ENCODE measurements at regions not wholly inside any gene's neighbourhood (a gene's known extent, or its start where the extent isn't known, plus 50 kb on each side); places are given as distances from the start of the nearest gene placed in this dataset.
A peak's percentile ranks its signal among the peaks of the same experiment; 100 is the strongest.

DNA sequence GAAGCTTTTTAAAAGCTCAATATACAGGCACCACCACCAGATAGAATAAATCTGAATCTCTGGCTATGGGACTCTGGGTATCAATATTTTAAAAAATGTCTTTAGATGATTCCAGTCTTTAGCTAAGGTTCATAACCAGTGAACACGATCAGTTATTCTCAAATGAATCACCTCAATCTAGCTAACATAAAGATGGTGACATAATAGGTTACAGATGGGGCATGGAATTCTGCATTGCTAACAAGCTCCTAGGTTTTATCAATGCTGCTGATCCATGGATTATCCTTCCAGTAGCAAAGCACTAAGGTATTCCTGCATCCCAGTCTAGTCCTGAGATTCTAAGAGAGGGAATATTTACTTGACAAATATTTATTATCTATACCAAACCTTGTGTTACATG, 415.5 kb upstream of the CDH11 start:
- no peak for DNase-seq

DNA sequence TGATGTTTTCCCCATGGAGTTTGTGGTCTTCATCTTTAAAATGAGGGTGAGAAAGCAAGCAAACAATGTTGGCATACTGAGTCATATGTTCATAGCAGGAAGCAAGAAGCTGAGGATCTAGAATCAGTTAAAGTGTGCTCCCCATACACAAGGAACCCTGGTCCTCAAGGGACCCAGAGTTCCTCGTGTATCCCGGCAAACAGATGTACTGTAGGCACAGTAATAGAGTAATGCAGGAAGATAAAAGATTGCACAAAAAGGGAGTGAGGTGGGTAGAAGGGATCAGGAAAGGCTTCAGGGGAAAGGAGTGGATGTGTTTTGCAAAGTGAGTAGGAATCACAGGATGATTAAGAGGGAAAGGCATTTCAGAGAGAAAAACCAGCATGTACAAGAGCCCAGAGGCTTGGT, 412.3 kb upstream of the CDH11 start:
- no peak for DNase-seq

DNA sequence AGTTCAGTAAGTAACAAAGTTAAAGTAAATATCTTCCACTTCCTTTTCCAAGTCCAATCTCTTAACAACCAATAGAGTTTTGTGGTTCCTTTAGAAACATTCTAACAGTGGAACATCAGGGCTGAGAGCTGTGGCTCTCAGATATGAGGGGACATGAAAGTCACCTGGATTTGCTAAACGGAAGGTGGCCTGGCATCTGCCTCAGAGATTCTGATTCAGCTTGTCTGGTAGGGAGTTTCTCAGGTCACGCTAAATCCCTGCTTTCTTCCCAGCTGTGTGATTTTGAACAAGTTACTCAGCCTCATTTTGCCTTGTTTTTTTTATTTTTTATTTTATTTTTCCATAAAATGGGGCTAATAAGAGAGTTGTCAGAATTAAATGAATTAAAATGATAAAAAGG, 411.0 kb upstream of the CDH11 start:
- no peak for DNase-seq

DNA sequence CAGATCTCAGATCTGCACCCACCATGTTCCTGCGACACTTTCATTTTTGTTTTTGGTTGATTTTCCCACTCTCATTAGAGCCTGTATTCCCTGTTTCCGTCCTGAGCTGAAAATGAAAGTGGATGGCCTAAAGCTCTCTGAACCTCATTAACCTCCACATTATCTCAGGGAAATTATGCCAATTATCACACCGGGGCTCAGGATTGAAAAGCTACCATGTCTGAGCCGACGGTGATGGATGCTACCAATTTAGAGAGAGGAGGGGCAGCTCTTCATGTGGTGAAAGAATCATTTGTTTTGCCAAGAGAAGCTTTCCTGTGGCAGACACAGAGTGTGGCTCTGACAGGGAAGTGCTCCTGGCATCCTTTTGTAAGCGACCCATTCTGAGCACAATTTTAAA, 410.4 kb upstream of the CDH11 start:
- DNase-seq, result no peak

DNA sequence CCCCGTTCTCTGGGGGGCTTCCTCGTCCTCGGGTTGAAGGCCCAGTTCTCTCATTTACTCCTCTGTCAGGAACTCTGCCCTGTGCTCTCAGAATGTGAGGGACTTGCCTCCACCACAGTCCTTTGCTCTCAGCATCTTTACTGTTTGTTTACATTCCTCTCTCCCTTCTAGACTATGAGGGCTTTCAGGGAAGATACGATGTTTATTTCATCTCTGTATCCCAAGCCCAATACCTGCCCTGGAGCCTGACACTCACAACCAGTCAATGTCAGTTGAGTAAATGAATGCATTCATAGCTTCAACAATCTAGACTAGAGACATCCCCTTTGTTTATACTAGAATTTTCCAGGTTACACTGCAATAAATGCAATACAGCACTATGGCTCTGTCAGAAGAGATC, 409.6 kb upstream of the CDH11 start:
- DNase-seq, result no peak

DNA sequence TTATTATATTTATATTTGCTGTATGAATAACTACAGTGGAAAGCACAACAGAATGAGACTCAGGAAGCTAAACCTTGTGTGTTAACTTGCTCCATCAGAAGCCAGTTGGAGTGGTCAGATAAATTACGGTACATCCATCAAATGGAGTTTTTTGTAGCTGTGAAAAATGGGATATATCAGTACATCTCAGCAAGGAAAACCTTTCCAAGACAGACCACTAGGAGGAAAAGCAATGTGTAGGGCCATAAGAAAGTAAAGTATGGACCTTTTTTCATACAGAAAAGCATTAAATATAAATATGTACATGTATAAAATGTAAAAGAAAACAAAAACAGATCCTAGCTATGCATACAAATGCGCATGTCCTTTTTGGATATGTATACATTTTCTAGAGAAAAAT, 403.8 kb upstream of the CDH11 start:
- DNase-seq, result no peak

DNA sequence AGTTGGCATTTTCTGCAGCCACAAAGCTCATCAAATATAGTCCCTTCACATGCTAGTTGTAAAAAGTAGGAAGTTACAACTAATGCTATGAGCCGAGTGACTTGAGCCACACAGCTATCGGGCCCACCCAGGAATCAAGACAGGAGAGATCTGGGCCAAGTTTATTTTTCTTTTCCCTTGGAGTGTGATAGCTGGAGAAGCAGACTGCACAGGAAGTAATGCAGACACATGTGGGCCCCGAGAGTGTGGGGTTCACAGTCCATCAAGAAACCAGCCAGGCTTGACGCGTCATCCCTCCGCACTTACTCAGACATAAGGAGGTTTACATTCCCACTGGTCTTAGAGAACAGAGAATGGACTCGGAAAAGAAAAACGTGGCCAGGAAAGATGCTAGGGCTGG, 403.1 kb upstream of the CDH11 start:
- DNase-seq, result peak; percentile 43

DNA sequence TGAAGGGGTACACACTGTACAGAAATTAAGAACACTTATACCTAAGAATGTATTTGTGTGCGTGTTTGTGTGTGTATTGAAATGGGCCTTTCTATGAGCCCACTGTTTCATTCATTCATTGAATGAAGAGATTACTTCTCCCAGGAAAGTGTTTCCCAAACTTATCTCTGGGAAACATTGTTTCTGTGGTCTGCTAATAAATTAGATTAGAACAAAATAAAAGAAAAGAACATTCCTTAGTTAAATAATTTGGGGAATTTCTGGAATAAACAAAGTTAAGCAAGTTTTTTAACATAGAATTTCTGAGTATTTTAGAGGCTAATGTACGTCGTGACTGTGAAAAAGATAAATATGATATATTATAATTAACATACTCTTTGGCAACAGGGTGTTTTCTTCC, 402.4 kb upstream of the CDH11 start:
- no peak for DNase-seq

DNA sequence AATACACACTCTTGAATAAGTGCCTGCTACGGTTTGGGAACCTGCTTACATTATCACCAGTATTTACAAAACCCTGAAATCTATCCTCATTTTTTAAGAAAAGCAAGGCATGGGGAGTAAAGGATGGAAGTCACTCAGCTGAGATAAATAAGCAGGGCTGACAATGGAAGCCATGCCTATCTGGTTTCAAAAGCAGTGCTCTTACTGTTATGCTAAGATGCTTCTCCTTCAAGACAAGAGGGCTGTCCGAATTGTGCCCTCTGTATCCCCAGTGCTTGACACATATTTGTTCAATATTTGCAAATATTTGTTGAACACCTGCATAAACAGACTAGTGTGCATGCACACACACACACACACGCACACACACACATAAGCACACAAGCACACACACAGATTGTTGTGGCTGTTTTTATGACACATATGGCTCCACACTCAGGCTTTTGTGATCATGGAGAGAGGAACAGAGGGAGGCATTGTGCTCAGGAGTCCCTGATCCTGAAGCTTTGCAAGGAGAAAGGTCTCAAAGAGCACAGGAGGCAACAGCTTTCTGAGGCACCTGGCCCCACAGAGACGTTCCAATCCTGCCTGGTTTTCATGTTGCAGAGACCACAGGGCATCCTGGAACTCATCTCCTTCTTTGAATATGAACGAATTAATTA, 401.6 kb upstream of the CDH11 start:
- no peak for DNase-seq

DNA sequence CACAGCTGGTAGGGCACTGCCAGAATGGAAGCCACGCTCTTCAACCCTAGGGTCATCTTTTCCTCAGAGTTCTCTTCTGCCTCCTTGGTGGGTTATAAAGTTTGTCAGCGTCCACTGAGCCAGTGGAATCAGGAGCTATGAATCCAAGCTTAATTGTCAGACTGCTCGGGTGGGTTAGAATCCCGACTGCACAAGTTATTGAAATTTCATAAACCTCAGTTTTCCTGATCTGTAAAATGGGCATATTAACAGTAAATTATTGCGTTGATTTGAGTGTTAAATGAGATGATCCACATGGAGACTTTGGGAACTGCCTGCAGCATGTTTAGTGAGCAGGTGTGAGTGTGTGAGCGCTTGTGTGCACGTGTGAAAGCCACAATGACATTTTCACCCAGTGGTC, 400.5 kb upstream of the CDH11 start:
- DNase-seq, result no peak

DNA sequence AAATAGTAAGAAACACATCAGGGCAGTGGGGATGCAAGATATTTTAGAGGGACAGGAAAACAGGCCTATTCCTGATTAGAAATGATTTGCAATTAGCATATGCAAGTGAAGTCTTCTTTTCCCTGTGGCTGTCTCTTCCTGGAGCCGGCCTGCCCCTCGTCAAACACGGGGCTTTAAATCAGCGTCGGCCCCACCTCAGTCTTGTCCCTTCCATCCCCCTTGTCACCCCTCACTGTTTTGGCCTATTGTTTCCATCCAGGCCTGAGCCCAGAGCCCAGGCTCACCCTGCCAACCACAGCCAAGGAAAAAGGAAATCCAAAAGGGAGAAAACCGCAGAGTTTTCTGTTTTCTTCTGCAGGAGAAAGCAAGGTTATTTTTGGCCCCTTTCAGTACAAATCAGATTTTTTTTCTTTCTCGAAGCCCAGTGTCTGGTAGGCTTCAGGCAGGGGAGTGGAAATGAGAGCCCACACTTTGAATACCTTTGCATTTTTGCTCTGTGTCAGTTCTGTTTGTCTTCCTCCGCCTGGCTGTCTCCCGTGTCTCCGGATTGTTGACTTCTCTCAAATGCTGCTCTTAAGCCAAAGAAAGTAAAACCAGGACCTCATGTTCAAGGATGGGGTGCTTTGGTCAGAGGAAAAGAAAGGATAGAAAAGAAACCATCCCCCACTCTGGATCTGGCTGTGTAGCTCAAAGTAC, 399.9 kb upstream of the CDH11 start:
- no peak for DNase-seq

DNA sequence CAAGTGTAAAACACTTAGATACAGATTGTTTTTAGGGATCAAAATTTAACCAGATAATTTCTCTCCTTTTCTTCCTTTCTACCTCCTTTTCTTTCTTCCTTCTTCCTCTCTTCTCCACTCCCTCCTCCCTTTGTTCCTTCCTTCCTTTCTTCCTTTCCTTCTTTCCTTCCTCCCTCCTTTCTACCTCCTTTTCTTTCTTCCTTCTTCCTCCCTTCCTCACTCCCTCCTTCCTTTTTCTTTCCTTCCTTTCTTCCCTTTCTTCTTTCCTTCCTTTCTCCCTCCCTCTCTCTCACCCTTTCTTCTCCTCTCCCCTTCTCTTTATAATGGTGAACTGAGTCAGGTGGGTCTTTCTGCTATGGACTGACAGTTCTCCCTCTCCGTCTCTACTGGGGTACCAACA, 397.5 kb upstream of the CDH11 start:
- no peak for DNase-seq

DNA sequence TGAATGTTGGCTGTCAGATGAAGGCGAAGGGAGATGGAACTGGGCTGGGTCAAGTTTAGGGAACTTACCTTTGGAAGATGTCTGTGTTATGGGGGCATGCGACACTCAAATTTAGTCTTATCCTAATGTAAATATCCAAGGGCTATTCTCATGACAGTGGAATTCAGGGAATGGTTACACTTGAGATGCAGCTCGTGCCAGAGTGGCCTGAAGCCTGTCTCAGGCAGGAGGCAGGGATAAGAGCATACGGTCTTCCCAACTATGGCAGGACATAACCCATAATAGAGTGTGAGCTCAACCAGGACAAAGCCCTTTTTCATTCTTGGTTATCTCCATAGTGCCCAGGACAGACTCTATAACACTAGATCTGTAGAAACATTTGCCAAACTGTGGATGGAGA, 393.3 kb upstream of the CDH11 start:
- DNase-seq, result no peak

DNA sequence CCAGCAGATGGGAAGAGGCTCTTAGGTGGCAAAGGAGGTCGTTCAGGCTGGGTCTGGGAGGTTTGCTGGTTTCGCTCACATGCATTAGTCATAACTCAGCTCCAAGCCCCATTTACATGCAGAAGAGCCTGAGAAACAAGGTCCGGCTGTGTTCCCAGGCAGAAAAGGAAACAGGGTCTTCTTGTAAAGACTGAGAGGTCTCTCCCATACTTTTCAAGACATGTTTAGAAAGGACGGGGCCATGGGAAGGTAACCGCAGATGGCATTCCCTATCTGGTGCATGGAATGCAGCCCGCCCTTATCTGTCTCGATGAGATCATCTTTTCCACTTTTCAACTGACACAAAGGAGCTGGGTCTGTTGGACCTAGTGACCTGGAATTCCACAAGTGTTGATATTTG, 389.0 kb upstream of the CDH11 start:
- no peak for DNase-seq

DNA sequence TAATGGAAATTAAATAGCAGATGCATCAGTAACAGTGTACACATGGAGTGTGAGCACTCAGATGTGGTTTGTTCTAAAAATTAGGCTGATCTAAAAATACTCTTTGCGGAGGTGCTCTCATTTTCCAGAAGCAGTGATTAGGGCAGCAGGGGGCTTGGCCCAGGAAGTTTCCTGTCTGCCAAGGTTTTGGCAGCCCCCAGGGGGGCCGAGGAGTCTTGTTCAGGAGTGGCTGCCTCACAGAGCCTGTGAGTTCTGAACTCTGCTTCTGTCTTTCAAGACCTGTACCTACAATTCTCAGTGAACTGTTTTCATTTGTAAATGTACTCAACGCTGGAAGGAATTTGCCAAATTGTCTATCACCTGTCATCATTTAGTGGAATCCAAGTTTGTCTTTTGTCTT, 388.4 kb upstream of the CDH11 start:
- DNase-seq, result no peak

DNA sequence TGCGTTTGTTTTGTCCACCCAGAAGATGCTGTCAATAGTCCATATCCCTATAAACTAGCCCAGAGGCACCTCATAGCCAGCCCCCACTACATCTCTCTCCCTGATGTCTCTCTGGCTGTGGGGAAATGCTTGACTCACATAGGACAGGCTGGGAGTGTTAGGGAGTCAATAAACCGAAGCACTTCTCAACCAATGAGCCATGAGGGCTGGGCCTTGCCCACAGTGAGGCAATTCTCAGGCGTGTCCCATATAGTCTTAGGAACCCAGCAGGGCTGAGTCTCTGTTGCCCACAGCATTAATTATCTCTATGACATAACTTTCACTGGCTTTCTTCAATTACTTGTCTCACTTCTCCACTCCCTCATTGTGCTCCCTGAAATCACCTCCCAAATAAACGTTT, 387.3 kb upstream of the CDH11 start:
- DNase-seq, result no peak

DNA sequence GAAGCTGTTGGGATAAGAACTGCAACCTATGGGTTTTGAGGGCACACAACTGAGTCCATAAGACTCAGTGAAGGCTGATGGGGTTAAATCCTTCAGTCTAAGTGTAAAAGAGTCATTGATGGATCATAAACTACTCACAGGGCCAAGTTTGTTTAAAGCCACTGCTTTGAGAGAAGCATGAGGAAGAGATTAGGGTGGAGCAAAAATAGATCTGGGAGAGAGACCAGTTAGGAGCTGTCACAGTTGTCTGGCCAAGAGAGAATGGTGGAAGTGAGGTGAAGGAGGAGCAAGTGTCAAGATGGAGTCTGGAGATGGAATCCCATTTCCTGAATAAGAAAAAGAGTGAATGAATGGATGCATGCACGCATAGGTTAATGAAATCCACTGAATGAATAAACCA, 379.1 kb upstream of the CDH11 start:
- DNase-seq, result no peak

DNA sequence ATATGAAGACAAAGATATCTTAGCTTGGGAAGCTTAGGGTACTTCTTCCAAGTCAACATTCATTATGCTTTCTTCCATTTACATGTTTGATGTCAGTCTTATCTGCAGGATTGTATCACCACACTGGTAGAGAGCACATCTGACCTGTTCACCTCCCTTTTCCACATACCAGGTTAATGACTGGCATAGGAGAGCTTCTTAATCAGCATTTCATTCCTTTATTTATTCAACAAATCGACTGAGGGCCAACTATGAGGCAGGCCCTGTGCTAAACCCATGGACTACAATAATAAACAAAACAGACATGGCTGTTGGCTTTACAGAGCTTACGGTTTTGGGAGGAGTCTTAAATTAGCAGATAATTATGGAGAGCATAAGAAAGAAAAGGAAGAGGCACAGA, 378.1 kb upstream of the CDH11 start:
- no peak for DNase-seq

DNA sequence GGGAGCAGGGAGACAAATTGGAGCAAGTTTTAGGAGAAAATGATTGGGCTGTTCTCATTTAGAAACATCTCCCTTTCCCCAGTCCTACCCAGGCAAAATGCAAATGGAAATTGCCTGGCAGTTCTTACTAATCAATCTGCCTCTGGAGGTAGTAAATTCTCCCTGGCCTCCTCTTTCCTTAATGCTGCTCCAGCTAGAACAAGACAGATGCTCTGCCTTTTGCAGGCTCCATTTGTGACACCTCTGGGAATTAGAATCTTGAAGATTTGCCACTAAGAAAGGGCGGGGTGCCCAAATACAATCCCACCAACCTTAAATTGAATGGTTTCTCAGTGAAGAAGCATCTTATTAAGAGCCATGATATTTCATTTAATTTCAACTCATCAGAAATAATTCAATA, 377.7 kb upstream of the CDH11 start:
- no peak for DNase-seq

DNA sequence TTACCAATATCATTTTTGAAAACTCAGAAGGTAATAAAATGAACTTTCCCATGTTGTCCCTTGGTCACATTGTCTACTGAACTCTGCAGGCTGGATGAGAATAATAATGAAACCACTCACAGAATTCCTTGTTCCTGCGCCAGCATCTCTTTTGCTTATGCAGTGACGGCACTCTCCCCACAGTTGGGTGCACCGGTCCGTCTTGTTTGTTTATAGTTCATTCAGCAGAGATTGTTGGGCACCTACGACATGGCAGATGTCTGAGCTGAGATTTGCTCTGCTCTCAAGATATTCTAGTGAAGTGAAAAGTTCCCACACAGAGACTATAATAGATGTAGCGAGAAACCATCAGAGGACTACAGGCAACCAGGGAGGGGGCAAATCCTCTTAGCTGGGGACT, 375.7 kb upstream of the CDH11 start:
- no peak for DNase-seq

DNA sequence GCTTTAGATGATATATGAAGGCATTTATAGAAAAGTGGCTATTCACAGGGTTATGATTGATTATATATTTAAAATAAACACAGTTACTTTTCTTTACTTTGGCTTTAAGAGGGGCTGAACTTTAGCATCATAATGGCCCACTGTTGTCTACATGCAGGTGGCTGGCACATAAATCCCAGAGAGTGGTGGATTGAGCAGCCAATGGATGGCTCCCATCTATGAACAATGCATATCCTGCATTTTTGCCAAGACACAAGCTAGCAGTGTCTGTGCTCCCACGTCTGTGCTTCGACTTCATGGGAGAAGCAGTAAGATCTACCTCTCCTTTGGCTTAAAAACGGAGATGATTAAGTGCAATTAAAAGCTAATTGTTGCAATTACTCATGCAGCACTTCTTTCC, 373.2 kb upstream of the CDH11 start:
- DNase-seq, result no peak

DNA sequence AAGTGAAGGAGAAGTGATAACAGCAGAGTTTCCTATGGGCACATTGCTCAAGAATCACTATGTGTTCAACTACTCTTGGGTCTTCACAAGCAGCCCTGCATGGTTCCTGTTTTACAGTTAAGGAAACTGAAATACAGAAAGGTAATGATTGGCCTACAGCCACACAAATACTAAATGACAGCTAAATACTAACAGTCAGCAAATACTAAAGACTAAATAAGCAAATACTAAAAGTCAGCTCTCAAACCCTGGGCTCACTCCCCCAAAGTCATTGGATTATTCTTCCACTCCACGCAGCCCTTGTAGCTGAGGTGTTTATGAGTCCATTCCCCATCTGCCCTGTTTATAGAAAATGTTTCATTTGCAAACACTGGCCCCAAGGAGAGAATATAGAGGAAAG, 372.7 kb upstream of the CDH11 start:
- no peak for DNase-seq

DNA sequence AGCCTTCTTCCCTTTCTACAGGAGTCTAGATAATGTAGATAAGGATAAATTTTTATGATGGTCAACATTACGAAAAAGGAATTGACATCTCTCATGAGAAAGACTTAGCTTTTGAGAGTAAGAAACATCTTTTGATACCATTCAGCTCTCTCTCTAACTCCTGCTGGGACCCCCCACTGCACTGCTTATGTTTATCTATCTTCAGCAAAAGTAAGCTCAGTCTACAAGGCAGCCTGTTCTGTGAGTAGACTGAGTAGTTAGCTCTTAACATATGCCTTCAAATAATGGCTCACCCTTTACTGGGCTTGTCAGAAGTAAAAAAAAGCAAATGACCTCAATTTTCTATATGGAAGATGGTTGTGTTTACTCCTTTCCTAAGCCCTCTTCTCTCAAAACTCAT, 372.2 kb upstream of the CDH11 start:
- DNase-seq, result no peak

DNA sequence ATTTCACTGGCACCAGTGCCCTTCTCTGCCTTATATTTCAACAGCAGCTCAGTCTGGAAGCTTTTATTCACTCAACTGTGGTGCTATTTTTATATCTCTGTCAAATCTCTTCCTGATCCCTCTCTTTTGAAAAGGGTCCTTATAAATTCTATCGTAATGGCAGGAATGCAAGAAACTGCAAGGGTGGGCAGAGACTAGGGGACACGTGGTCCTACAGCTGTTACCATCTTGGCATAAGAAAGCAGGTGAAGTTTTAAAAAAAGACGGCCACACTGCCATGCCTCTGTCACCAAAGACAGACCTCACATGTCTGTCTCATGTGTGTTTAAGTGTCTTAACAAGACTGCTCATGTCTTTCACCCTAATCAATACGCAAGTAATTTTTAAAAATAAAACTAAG, 368.4 kb upstream of the CDH11 start:
- no peak for DNase-seq

DNA sequence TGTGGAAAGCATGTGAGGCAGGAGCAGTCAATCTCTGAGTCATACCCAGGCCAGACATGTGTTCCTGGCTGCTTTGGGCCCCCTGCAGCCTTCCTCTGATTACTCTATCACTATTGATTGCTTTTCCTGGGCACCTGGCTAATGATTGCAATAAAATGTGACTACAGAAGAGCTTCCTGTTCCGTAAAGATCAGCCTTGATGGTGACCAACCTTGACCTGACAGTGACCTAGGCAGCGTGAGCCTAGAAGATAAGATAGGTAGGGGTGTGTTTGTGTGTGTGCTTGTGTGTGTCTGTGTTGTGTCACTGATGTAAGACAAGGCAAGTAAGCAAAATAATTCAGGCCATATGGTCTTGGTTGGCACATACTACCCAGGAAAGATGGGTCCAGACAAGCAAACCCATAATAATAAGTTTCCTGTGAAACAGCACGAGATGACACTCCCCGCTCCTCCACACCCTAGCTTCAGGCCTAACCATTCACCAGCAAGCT, 367.7 kb upstream of the CDH11 start:
- DNase-seq, result no peak
